Trophoblast cell (in vitro differentiated cells and primary cell): ENCODE measurements at regions not wholly inside any gene's neighbourhood (a gene's known extent, or its start where the extent isn't known, plus 50 kb on each side); places are given as distances from the start of the nearest gene placed in this dataset.

Source experiments
- DNase-seq, 2 donors: peaks; one replicate each; pipeline ENCODE4 v3.0.0-alpha.2; 2016
- H2AFZ ChIP-seq: 2 replicates; pipeline ENCODE4 v1.6.1; 2013; ENCODE audit warnings: low read length, moderate library complexity, mild to moderate bottlenecking; ENCODE audit not compliant: insufficient read depth, poor library complexity
- H2AK5ac ChIP-seq: 2 replicates; pipeline ENCODE4 v1.6.1; 2013; ENCODE audit warnings: mild to moderate bottlenecking, low read length
- H2BK120ac ChIP-seq: 2 replicates; pipeline ENCODE4 v1.6.1; 2013; ENCODE audit warnings: low read length, mild to moderate bottlenecking, moderate library complexity; ENCODE audit not compliant: insufficient read depth, poor library complexity
- H2BK12ac ChIP-seq: 2 replicates; pipeline ENCODE4 v1.6.1; 2013; ENCODE audit warnings: mild to moderate bottlenecking, low read length, moderate library complexity
- H2BK5ac ChIP-seq: 2 replicates; pipeline ENCODE4 v1.6.1; 2013; ENCODE audit warnings: low read length, low read depth, moderate library complexity, mild to moderate bottlenecking; ENCODE audit not compliant: poor library complexity
- H3K14ac ChIP-seq: 2 replicates; pipeline ENCODE4 v1.6.1; 2013; ENCODE audit warnings: mild to moderate bottlenecking, low read length
- H3K18ac ChIP-seq: 2 replicates; pipeline ENCODE4 v1.6.1; 2013; ENCODE audit warnings: mild to moderate bottlenecking, low read length
- H3K23ac ChIP-seq: 2 replicates; pipeline ENCODE4 v1.6.1; 2013; ENCODE audit warnings: low read length
- H3K27ac ChIP-seq: 2 replicates; pipeline ENCODE4 v1.5.1; 2013; ENCODE audit warnings: low read depth, mild to moderate bottlenecking, inconsistent platforms, low read length, moderate library complexity
- H3K27me3 ChIP-seq: 2 replicates; pipeline ENCODE4 v1.6.1; 2013; ENCODE audit warnings: inconsistent platforms, mild to moderate bottlenecking, low read length, moderate library complexity; ENCODE audit not compliant: insufficient read depth
- H3K36me3 ChIP-seq, 2 experiments: 1 replicate in 1 of 2; 2 replicates in 1 of 2; pipeline ENCODE4 v1.6.1; 2013; ENCODE audit warnings: low read length in 2 of 2, mild to moderate bottlenecking in 2 of 2, moderate library complexity in 1 of 2; ENCODE audit not compliant: insufficient read depth in 2 of 2, control insufficient read depth in 1 of 2
- H3K4ac ChIP-seq: 2 replicates; pipeline ENCODE4 v1.6.1; 2013; ENCODE audit warnings: low read depth, mild to moderate bottlenecking, low read length, moderate library complexity
- H3K4me1 ChIP-seq, 2 experiments: 1 replicate in 1 of 2; 2 replicates in 1 of 2; pipeline ENCODE4 v1.6.1; 2013; ENCODE audit warnings: low read length in 2 of 2, mild to moderate bottlenecking in 2 of 2, moderate library complexity in 1 of 2; ENCODE audit not compliant: insufficient read depth in 2 of 2, control insufficient read depth in 1 of 2
- H3K4me2 ChIP-seq: 2 replicates; pipeline ENCODE4 v1.6.1; 2013; ENCODE audit warnings: inconsistent platforms, mild to moderate bottlenecking, low read length, moderate library complexity
- H3K4me3 ChIP-seq: 2 replicates; pipeline ENCODE4 v1.5.1; 2013; ENCODE audit warnings: mild to moderate bottlenecking, low read depth, low read length, inconsistent platforms
- H3K79me1 ChIP-seq: one replicate; pipeline ENCODE4 v1.6.1; 2013; ENCODE audit warnings: low read length
- H3K79me2 ChIP-seq: 2 replicates; pipeline ENCODE4 v1.6.1; 2013; ENCODE audit warnings: low read length, mild to moderate bottlenecking; ENCODE audit not compliant: control insufficient read depth, insufficient read depth, poor library complexity
- H3K9ac ChIP-seq: 2 replicates; pipeline ENCODE4 v1.6.1; 2013; ENCODE audit warnings: mild to moderate bottlenecking, low read length
- H3K9me3 ChIP-seq: 2 replicates; pipeline ENCODE4 v1.6.1; 2013; ENCODE audit warnings: low read depth, mild to moderate bottlenecking, control low read depth, inconsistent platforms, low read length; ENCODE audit not compliant: insufficient read depth
- H4K12ac ChIP-seq: 2 replicates; pipeline ENCODE4 v1.6.1; 2013; ENCODE audit warnings: low read depth, mild to moderate bottlenecking, low read length, moderate library complexity
- H4K8ac ChIP-seq: 2 replicates; pipeline ENCODE4 v1.6.1; 2013; ENCODE audit warnings: low read depth, mild to moderate bottlenecking, low read length, moderate library complexity
- H4K91ac ChIP-seq: one replicate; pipeline ENCODE4 v1.6.1; 2013; ENCODE audit warnings: low read depth, mild to moderate bottlenecking, low read length, moderate library complexity
- WGBS: extraction: QIAGEN DNeasy Blood & Tissue Kit; methylation state at CpG from one replicate; pipeline ENCODE4 v1.1.7; 2013; ENCODE audit warnings: missing lambda C conversion rate; ENCODE audit not compliant: insufficient read length, insufficient coverage; ENCODE audit errors: extremely low coverage; 5-methylcytosine and 5-hydroxymethylcytosine counted together

DNA sequence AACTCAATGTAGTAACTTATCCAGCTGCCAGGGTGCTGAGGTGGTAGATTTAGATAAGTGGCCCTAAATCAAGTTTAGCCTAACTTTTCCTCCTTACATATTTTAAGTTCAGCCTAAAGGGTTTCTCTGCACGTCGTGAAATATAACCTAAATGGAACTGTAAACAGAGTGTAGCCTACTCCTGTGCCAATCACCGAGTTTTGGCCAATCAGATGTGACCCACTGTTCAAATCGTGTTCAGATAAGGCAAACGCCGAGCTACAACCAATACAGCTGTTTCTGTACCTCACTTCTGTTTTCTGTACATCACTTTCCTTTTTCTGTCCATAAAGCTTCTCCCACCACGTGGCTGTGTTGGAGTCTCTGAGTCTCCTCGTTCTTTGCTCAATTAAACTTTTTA is 904.2 kb upstream of the POT1 start:
- Histone ChIP-seq H3K4me1 (no peaks in the 10 kb centered on the region), H2BK5ac (no peak overlapping the region), H3K36me3 (no peaks in the 10 kb centered on the region), H4K8ac (no peak overlapping the region), H3K9me3 (peaks cover 5% of the 10 kb centered on the region), H3K9ac (no peak overlapping the region), H3K27ac (no peak overlapping the region), H3K4ac (no peak overlapping the region), H3K4me2 (no peak overlapping the region), H2AFZ (no peak overlapping the region), H3K79me1 (no peaks in the 10 kb centered on the region), H3K23ac (no peak overlapping the region), H2AK5ac (no peak overlapping the region), H3K14ac (no peak overlapping the region), H2BK12ac (no peak overlapping the region), H4K12ac (no peak overlapping the region), H3K18ac (no peak overlapping the region), H3K4me3 (no peak overlapping the region), H3K79me2 (no peaks in the 10 kb centered on the region), H3K27me3 (no peaks in the 10 kb centered on the region), H2BK120ac (no peak overlapping the region), H4K91ac (no peak overlapping the region)
- DNase-seq = no peak
- WGBS = no CpG with 5 or more reads among the region's 8 CpGs

DNA sequence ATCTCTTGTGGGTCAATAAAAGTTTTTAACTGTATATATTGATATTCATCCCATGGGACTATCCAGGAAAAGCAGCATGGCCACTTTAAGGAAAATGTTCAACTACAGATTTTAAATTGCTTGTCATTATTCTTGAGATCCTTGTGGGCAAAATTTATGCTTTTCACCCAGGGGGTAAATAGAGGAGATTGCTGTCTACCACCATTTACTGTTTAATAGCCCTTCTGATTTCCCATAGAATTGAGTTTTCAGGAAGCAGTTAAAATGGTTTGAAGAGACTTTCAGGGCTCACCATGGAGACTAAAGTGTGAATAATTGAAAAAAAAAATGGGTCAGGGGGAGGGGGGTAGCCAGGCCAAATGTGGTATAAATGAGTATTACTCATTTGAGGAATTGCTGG is 901.1 kb upstream of the POT1 start:
- no peaks in the 10 kb centered on the region for H3K27me3 ChIP-seq
- H2BK120ac ChIP-seq = no peak overlapping the region
- H4K12ac ChIP-seq = no peak overlapping the region
- DNase-seq = no peak
- H3K79me1 ChIP-seq = no peaks in the 10 kb centered on the region
- H3K4ac ChIP-seq = no peak overlapping the region
- no peak overlapping the region for H3K18ac ChIP-seq
- no peak overlapping the region for H3K23ac ChIP-seq
- H3K14ac ChIP-seq = no peak overlapping the region
- no peak overlapping the region for H2AK5ac ChIP-seq
- H3K27ac ChIP-seq = no peak overlapping the region
- no peaks in the 10 kb centered on the region for H3K4me1 ChIP-seq
- peaks cover 5% of the 10 kb centered on the region for H3K9me3 ChIP-seq
- H4K8ac ChIP-seq = no peak overlapping the region
- H3K9ac ChIP-seq = no peak overlapping the region
- no peak overlapping the region for H3K4me3 ChIP-seq
- no peak overlapping the region for H4K91ac ChIP-seq
- no peak overlapping the region for H3K4me2 ChIP-seq
- no peak overlapping the region for H2AFZ ChIP-seq
- H2BK12ac ChIP-seq = no peak overlapping the region
- no peaks in the 10 kb centered on the region for H3K36me3 ChIP-seq
- no peak overlapping the region for H2BK5ac ChIP-seq
- no peaks in the 10 kb centered on the region for H3K79me2 ChIP-seq

DNA sequence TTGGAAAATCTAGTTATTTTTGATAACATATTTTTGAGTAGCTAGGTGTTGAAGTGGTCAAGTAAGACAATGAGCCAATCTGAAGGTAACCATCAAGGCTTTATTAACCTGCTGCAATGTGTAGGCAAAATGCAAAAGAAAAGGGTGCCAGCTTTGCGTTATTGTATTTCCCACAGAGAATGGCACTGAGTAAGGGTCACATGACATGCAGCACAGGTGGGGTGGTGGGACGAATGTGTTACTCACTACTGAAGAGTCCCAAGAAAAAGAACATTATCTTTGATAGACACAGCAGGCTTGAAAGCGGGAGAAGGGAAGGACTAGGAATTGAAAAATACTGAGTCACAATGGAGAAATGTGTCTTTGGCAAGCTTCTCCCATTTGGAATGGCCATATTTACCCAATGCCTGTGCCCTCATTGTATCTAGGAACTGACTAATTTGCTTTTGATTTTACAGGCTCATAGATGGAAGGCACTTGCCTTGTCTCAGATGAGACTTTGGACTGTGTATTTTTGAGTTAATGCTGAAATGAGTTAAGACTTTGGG is 898.6 kb upstream of the POT1 start:
- no CpG with 5 or more reads among the region's 3 CpGs for WGBS
- no peak overlapping the region for H2BK12ac ChIP-seq
- H3K14ac ChIP-seq = no peak overlapping the region

DNA sequence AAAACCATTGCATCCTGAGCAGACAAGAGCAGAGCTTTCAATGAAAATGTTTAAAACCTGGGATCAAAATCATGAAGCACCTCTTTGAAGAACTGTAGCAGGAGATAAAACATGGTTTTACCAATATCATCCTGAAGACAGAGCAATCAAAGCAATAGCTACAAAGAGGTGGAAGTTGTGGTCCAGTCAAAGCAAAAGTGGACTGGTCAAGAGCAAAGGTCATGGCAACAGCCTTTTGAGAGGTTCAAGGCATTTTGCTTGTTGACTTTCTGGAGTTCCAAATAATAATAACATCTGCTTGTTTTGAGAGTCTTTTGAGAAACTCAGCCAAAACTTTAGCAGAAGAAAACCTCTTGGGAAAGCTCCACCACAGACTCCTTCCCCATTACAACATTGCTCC is 893.9 kb upstream of the POT1 start:
- Histone ChIP-seq H3K18ac (no peak overlapping the region), H2AFZ (no peak overlapping the region), H3K4me2 (no peak overlapping the region), H3K4me1 (no peaks in the 10 kb centered on the region), H2BK12ac (no peak overlapping the region), H3K14ac (no peak overlapping the region), H4K91ac (no peak overlapping the region), H4K8ac (no peak overlapping the region), H3K27ac (no peak overlapping the region), H3K4me3 (no peak overlapping the region), H3K79me2 (no peaks in the 10 kb centered on the region), H3K4ac (no peak overlapping the region), H3K9me3 (no peaks in the 10 kb centered on the region), H2BK120ac (no peak overlapping the region), H3K23ac (no peak overlapping the region), H3K9ac (no peak overlapping the region), H3K27me3 (no peaks in the 10 kb centered on the region), H4K12ac (no peak overlapping the region), H2BK5ac (no peak overlapping the region), H3K79me1 (no peaks in the 10 kb centered on the region), H2AK5ac (no peak overlapping the region), H3K36me3 (no peaks in the 10 kb centered on the region)
- DNase-seq = no peak

More for the DNA sequence above, 898.6 kb upstream of the POT1 start:
- H2BK5ac ChIP-seq = no peak overlapping the region
- no peak overlapping the region for H3K9ac ChIP-seq
- H4K91ac ChIP-seq = no peak overlapping the region
- no peaks in the 10 kb centered on the region for H3K79me1 ChIP-seq
- no peak overlapping the region for H3K4ac ChIP-seq
- H3K4me3 ChIP-seq = no peak overlapping the region
- H3K36me3 ChIP-seq = no peaks in the 10 kb centered on the region
- H3K27ac ChIP-seq = no peak overlapping the region
- no peaks in the 10 kb centered on the region for H3K79me2 ChIP-seq
- H3K9me3 ChIP-seq = peaks cover 5% of the 10 kb centered on the region
- no peak overlapping the region for H3K4me2 ChIP-seq
- no peak overlapping the region for H2BK120ac ChIP-seq
- H2AK5ac ChIP-seq = no peak overlapping the region
- H2AFZ ChIP-seq = no peak overlapping the region
- no peak overlapping the region for H3K23ac ChIP-seq
- no peak overlapping the region for H4K12ac ChIP-seq
- H3K27me3 ChIP-seq = no peaks in the 10 kb centered on the region
- no peak overlapping the region for H4K8ac ChIP-seq
- no peaks in the 10 kb centered on the region for H3K4me1 ChIP-seq
- no peak overlapping the region for H3K18ac ChIP-seq
- DNase-seq = no peak

DNA sequence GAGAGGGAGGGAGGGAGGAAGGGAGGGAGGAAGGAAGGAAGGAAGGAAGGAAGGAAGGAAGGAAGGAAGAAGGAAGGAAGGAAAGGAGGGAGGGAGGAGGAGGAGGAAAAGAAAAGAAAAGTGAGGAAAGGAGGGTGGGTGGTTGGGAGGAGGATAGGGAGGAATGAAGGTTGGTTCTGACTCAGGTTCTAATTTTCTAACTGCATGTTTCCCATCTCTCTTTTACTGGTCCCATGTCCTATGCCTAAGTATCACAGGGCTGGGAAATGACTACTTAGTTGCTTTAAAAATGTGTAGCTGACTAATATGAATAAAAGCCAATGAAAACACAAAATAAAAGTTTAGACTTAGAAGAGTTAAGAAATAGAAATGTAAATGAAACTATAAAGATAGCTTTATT is 890.9 kb upstream of the POT1 start:
- Histone ChIP-seq H3K4me1 (no peaks in the 10 kb centered on the region), H2BK12ac (no peak overlapping the region), H4K8ac (no peak overlapping the region), H3K27ac (no peak overlapping the region), H3K14ac (no peak overlapping the region), H3K23ac (no peak overlapping the region), H2AK5ac (no peak overlapping the region), H3K79me2 (no peaks in the 10 kb centered on the region), H3K18ac (no peak overlapping the region), H2AFZ (no peak overlapping the region), H4K12ac (no peak overlapping the region), H2BK5ac (no peak overlapping the region), H3K27me3 (no peaks in the 10 kb centered on the region), H3K36me3 (no peaks in the 10 kb centered on the region), H3K9me3 (no peaks in the 10 kb centered on the region), H3K4me2 (no peak overlapping the region), H4K91ac (no peak overlapping the region), H3K9ac (no peak overlapping the region), H3K4me3 (no peak overlapping the region), H2BK120ac (no peak overlapping the region), H3K4ac (no peak overlapping the region), H3K79me1 (no peaks in the 10 kb centered on the region)
- no peak for DNase-seq
